WTC11 (cell line): ENCODE measurements at regions not wholly inside any gene's neighbourhood (a gene's known extent, or its start where the extent isn't known, plus 50 kb on each side); places are given as distances from the start of the nearest gene placed in this dataset.

ENCODE experiments used
- SMAD4 ChIP-seq: sonication (generic); formaldehyde crosslinking; IDR thresholded peaks from 2 replicates; pipeline ENCODE4 v1.8.0; 2022; ENCODE audit warnings: mild to moderate bottlenecking, missing genetic modification reagents
- TF ChIP-seq, protein P1 (sequence below): sonication (generic); formaldehyde crosslinking; IDR thresholded peaks from 2 replicates; pipeline ENCODE4 v1.8.0; 2022; ENCODE audit warnings: mild to moderate bottlenecking, missing genetic modification reagents

DNA sequence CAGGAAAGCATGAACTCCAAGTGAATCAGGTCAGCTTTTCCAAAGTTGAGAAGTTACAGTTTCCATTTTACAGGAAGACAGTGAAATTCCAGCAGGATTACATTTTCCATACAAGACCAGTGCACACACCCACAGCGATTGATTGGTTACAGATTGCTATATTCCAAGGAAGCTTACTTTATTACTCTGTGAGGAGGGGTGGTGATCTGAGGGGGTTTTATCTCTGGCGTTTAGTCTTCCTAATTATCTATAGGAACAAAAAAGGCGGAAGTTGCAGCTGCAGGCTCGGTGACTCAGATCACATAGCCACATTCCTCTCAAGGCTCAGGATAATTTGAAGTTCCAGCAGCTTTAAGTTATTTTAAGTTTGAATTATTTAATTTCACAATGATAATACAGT is 450.4 kb upstream of the NMUR2 start:
- TF ChIP-seq, protein P1, sequence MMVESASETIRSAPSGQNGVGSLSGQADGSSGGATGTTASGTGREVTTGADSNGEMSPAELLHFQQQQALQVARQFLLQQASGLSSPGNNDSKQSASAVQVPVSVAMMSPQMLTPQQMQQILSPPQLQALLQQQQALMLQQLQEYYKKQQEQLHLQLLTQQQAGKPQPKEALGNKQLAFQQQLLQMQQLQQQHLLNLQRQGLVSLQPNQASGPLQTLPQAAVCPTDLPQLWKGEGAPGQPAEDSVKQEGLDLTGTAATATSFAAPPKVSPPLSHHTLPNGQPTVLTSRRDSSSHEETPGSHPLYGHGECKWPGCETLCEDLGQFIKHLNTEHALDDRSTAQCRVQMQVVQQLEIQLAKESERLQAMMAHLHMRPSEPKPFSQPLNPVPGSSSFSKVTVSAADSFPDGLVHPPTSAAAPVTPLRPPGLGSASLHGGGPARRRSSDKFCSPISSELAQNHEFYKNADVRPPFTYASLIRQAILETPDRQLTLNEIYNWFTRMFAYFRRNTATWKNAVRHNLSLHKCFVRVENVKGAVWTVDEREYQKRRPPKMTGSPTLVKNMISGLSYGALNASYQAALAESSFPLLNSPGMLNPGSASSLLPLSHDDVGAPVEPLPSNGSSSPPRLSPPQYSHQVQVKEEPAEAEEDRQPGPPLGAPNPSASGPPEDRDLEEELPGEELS (CRISPR knock-in tag): no peak
- TF ChIP-seq SMAD4 (CRISPR knock-in tag): no peak
